Activated CD8-positive, alpha-beta memory T cell treated with anti-CD3 and anti-CD28 coated beads, Interleukin-2, amount 50 U/mL, for 1 hour (primary cell): ENCODE measurements at regions not wholly inside any gene's neighbourhood (a gene's known extent, or its start where the extent isn't known, plus 50 kb on each side); places are given as distances from the start of the nearest gene placed in this dataset.
"Not testable (repeated sequence)": the region's sequence is repeated elsewhere in the genome, so short reads cannot be mapped to it uniquely, and the experiment has no call there.

Source experiments
- DNase-seq: peaks from one replicate; pipeline ENCODE4 v3.0.0-alpha.2; 2020; ENCODE audit errors: extremely low read depth

DNA sequence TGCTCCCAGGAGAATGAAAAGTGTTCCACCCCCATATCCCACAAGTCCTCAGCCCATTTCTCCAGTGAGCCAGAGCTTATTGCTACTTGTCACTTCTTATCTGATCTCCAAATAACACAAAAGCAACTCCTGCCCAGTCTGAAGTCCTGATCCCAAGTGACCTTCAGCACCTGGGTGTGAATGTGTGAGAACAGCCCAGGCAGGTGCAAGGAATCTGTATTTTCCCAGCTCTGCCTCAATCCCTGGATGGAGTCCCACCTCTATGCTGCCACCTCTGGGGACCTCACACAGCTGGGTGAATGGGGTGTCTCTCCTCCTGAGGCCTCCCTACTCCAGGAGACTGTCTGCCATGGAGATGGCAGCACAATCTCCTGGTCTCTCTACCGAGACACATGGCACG is 402.4 kb upstream of the PROX1 start:
- DNase-seq: no peak

DNA sequence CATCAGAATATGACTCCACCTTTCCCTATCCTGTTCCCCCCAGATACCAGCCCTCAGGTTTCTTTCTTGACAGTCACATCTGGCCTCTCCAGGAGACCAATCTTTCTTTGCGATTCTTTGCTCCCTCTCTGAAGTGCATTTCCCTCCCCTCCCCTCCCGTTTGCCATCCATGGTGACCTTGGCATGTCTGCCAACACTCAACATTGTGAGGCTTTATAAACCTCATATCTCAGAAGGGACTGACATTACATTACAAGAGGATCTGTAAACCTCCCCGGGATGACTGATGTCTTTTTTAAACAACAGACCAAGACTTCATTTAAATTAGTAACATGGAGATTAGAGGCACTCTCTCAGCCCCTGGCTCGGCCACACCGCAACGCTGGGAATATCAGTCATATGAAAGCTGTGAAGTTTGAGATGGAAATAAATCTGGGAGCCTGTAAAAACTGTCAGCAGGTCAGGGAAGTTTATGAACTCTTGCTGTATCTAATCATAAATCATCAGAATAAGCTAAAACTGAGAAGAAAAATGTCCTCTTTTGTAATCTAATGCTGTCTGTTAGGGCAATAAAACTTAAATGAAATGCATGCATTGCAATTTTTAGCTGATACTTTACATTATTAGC is 401.7 kb upstream of the PROX1 start:
- DNase-seq: no peak

DNA sequence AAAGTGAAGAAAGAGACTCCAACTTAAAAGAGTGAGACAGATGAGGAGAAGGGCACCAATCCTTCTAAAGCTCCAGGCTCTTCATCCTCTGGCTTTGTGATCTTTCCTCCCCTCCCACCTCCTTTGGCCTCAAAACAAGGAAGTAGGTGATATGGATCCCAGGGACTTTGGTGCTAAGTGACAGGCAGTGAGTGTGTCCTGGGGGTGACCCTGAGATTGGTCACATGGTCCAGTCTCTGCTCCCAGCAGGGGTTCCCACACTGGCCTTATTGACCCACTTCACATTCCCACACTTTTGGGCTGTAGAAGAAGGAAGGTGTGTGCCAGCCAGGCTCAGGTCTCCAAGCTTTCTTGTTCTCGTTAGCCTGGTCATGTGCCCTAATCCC is 401.2 kb upstream of the PROX1 start:
- DNase-seq: no peak

DNA sequence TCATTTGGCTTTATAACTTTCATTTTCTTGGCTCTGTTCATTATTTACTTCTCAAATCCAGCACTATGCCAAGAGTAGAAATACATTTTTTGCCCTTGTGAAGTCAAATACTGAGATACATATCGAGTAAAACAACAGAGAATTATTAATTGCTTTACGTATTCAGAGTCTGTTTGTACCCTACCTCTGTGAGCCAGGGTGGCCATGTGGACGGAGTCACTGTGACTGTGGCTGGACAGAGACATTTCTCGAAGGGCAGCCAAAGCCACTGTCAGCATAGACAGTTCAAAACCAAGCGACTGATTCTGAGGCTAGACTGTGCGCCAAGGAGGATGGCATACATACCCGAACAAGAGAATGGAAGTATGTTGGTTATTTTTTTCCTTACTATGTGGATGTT is 391.0 kb upstream of the PROX1 start:
- no peak for DNase-seq

DNA sequence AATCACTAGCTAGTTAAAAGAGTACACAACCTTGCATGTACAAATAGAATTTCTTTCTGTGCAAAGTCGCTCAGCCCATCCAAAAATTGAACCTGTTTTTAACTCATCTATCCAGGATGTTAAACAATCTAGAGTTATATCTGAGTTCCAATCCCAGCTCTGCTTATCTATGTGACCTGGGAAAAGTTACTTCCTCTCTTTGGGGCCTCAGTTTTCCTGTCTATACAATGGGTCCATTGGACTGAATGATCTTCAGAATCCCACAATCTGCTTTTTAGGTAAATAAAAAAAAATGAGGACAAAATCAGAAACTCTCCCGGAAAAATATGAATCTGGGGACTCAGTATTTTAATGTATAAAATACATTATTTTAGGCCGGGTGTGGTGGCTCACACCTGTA is 389.5 kb upstream of the PROX1 start:
- no peak for DNase-seq

DNA sequence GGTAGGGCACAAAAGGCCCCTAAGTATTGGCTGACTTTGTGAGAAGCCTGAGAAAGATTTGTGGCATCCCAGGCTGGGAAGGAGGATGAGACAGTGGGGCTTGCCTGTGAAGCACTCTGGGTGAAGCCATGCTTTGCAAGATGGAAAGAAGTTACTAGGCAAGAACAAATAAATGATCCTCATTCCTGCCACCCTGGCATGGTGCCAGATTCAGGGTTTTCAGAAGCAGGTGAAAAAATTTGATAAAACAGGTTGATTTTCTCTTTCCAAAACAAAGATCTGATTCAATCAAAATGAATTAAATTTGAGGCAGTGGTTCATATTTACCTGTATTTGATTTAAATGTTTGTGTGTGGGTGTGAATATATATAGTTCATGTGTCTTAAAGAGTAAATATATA is 386.9 kb upstream of the PROX1 start:
- no peak for DNase-seq

DNA sequence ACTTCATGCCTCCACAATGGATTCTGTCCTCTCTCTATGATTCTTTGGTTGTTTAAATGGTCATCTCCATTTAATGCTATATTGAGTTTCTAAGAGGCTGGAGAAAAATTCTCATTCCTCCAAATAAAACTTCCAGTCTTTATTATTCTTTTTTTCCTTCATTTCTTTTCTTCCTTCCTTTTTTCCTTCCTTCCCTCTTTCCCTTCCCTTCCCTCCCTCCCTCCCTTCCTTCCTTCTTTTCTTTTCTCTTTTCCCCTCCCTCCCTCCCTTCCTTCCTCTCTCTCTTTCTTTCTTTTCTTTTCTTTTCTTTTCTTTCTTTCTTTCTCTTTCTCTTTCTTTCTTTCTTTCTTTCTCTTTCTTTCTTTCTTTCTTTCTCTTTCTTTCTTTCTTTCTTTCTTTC is 386.1 kb upstream of the PROX1 start:
- DNase-seq: not testable (repeated sequence)

DNA sequence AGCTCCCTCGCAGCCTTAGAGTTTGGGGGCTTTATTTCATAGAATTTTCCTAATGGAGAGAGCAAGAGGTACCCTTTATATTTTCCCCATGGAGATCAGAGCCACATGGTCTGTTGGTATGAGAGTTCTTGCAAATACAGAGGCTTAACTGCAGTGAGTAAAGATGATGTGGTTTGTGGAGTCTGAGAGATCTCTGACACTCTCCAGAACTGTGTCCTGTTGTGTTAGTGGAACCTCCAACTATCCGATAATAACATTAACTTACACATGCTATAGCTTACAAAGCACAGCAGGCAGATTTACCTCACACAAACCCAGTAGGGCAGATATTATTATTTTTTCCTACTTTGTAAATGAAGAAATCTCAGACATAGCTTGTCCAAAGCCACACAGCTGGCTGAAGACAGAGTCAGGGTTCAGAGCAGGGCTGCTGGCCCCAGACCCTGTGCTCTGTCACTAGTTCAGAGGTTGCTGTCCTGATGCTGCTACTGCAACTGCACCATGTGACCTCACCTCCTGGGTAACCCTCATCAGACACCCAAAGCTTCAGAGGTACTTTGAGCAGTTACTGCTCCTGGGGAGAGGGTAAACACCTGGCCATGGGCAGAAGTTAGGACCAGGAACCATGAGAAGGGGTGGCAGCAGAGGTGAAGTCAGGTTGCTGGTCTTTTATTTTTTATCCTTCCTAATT is 384.8 kb upstream of the PROX1 start:
- DNase-seq: no peak

DNA sequence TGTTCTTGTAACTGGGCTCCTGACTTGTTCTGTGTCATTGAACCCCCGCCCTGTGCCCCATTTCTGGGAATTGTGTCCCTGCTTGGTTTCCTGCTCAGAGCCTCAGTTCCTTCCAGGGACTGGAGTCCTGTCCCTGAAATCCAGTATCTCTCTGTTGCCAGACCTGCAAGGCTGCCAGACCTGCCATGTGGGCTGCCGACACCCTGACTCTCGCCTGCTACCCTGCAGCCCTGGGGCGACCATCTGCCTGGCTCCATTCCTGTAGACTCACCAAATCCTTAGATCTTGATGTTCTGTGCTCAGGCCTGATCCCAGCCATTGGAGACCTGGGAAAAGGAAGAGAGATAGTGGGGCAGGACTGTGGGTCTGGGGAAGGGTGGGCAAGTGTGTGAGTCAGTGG is 383.3 kb upstream of the PROX1 start:
- no peak for DNase-seq

DNA sequence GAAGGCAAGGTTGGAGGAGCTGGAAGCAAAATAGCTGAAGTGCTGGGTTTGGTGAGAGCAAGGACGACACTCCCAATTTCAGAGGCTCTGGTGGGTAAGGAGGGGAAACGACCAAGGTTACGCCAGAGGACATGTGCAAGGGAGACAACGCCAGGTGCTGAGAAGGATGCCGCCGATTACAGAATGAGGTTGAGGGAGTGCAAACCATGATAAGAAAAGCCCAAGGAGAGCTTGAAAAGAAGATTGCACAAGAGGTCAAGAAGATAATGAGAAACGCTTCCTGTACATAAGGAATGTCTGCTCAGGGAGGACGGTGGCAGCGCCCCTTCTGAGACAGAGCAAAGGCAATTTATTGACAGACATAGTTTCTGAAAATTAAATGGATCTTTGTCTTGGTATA is 382.0 kb upstream of the PROX1 start:
- no peak for DNase-seq

DNA sequence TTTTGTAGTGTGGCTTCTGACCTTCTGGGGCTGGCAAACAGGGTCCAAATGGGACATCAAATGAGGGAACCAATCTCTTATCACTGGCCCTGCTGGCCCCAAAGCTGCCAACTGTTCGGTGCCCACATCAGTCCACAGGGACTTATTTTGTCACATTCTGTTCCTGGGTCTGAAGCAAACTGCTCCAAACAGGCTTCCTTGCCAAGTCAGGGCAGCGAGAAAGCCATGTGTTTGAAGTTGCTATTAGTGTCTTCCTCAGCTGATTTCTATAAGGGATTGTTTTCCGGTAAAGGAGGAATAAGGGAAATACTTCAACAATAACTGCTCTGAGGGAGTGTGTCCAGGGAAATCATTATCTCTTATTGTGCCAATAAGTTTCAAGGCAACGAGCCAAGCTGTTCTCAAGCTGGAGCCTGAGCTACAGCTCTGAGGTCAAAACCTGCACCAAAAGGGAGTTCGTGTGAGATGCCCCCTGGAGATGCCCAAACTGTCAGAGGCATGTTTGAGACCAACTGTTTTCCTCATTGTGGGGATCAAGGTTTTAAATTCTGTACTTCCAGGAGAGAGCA is 381.4 kb upstream of the PROX1 start:
- DNase-seq: no peak

DNA sequence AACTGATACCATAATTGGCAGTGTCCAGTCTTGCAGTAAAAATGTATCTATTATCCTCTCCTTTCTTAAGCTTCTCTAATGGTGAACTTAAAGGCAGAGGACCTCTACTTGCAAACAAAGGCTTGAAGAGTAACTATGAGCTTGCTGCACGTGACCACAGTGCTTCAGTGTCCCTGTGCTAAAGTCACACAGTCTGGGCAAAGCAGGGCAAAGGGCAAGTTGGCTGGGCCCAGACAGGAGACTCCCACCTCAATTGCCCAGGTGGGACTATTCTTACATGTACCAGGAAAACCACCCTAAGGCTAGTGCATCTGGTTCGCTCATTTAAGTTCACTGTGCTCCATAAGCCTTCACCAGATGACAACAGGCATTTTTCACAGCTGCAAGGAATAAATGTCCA is 374.2 kb upstream of the PROX1 start:
- no peak for DNase-seq

DNA sequence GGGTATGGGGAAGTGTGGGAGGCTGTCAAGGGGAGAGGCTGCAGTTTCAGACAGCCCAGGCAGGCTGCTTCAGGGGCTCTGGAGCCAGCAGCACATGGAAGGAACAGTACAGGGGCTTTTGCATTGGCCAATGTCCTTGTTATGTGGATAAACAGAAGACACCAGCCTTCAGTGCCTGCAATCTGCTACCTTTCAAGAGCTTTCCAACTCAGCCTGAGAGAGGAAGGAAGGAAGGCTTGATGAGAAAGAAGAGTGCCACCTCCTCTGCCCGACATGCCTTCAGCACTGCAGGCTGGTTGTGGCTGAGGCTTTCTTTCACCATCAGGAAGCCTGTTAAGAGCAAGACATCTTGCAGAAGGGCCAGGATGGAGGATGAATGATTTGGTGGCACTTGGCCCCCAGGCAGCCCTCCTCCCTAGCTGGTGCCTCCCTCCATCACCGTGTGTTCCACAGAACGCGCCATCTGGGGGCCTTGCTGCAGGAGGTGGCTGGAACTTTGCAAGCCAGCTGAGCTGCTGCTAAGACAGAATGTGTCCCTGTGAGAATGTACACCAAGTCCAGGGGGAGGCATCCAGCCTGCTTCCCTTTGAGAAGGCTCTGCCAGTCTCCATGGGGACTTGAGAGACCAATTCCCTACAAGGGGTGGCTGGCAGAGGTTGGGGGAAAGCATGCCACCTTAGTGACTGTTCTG is 372.4 kb upstream of the PROX1 start:
- no peak for DNase-seq

DNA sequence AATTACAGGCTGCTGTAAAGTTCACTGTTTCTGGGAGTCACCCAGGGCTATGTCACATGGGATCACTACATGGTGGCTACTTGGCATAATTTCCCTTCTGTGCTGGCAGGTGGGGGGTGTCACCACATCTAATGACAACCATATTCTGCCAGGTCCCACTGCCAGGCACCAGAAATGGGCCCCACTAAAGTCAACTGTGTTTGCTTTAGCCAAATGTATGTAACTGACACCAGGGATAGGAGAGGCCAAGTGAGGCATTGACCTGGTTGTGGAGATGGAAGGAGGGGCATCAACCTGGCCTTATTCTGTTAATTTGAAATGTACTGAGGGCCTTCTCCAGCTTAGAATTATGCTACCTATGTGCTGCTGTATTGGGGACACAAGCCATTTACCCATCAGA is 370.6 kb upstream of the PROX1 start:
- DNase-seq: no peak

DNA sequence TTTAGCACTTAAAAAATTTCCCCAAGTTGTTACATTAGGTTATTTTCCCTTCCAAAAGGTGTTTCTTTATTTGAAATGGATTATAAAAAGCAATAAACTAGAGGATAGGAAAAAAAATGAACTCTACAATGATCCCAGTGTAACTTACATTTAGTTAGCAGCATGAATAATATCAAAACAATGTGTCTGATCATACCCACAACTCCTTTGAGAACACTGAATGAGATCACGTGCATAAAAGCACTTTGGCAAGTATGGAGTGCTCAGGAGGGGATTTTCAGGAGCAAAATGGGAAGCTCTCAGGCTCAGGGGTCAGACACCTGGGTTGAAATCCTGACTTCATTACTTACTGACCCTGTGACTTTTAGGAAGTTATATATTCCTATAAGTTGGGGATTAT is 369.7 kb upstream of the PROX1 start:
- no peak for DNase-seq

DNA sequence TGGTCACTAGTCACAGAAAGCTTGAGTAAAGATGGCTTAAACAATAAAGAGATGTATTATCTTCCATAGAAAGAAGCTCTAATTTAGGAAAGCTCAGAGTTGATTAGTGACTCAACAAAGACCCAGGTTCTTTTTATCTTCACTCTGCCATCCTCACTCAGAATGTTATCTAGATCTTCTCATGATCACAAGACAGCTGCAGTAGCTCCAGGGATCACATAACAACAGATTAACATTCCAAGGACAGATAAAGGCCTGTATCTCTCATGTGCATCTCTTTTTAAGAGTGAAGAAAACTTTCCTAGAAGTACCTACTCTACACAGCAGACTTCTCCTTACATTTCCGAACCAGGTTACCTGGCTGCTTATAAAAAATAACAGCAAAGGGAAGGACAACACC is 368.7 kb upstream of the PROX1 start:
- no peak for DNase-seq

DNA sequence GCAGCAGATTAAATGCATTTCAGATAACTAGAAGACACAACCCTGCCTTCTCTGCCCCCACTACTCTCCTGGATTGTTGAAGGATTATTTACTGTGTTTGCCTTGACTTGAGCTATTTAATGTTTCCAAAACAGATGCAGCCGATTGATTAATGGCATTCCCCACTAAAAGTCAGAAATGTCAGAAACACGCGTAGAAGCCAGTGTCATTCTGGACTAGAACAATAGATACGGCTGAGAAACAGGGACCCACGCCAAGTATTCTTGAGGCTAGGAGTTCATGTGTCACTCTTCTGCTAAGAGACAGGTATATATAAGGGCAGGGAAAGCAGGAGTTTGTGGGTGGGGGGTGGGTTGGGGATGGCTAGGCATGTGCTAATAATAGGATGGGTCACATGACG is 366.7 kb upstream of the PROX1 start:
- no peak for DNase-seq

DNA sequence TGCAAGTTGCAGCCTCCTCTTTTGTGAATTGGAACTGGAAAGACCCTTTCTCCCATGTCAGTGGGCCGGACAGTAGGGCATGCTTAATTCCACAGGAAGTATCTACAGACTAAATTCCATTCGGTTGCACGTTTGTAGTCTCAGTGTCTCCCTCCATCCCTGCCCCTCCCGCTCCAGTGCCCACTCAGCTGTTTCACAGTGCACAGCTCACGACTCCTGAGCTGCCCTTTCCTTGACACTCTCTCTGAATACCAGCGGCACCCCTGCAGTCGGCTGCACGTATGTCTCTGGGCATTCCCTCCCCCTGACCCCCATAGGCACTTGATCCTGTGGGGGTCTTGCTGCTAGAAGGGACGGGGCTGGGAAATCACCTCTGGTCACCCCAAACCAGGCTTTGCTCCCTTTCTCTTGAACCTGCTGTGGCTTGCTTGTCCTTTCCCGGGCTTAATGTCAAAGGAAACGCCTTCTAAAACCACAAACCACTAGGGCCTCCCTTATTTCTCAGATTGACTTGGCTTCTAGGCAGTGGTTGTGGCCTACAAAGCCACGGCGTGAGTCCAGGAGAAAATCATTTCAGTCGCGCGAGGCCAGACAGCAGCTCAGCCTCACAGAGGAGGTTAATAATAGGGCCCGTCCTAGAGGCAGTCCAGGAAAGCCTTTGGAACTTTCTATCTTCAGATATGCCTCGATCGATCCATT is 365.3 kb upstream of the PROX1 start:
- DNase-seq: no peak

DNA sequence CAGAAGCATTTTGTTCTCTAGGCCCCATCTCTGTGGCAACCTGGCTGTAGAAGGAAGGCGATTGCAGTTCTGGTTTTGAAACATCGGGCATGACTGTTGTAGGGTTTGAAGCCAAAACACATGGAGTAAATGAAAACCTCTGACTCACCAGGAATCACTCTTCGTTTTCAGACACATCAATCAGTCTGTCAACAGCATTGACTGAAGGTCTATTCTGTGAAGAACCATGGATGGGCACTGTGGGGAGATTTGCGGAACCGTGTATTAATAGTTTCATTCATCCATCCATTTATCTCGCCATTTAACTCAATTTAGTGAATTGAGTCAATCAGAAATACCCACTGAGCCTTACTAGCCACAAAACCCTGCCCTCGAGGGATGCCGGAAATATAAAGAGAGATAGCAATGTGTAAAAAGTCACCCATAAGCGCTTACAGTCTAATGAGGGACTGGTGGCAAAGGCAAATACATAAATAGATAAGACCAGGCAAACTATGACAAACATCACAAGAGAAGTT is 364.6 kb upstream of the PROX1 start:
- DNase-seq: no peak

DNA sequence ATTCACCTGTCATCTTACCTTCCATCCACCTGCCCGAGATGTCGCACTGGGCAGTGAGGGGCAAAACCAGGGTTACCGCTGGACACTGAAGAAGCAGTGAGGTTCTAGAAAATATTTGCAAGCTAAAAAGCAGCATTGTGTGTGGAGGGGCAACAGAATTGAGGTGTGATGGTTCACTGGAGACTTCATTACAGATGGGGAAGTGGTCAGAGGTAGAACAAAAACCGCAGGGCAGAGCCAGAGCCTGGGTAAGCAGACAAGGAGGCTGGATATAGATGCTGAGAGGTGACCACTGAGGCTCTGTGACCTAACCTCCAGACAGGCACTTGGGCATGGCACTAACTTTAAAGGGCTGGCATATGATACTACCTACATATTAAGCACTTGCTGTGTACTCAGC is 363.9 kb upstream of the PROX1 start:
- no peak for DNase-seq

DNA sequence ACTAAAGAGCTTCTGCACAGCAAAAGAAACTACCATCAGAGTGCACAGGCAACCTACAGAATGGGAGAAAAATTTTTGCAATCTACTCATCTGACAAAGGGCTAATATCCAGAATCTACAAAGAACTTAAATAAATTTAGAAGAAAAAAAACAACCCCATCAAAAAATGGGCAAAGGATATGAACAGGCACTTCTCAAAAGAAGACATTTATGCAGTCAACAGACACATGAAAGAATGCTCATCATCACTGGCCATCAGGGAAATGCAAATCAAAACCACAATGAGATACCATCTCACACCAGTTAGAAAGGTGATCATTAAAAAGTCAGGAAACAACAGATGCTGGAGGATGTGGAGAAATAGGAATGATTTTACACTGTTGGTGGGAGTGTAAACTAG is 351.0 kb upstream of the PROX1 start:
- DNase-seq: not testable (repeated sequence)

DNA sequence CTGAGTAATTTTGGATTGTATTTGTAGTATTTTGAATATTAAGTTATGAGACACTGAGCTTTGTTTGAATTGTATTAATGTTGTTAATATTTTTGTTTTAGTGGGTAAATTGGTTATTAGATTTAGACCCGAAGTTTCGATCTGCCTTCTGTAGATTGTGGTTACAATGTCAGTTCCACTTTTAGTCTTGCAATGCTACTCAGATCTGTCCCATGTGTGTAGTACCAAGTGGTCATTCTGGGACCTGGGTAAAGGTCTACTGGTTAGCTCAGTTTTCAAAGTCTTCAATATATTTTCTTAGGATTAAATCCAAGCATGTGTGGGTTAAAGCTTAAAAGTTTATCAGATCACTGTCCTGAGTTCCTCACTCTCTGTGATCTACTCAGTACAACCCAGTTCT is 346.5 kb upstream of the PROX1 start:
- no peak for DNase-seq
